Breast epithelium (tissue), 4 donors: ENCODE measurements at regions not wholly inside any gene's neighbourhood (a gene's known extent, or its start where the extent isn't known, plus 50 kb on each side); places are given as distances from the start of the nearest gene placed in this dataset.

ENCODE experiments used
- DNase-seq, 2 donors: peaks; one replicate each; pipeline ENCODE4 v3.0.0-alpha.2; 2019; ENCODE audit warnings: low spot score in 2 of 2
- H3K27ac ChIP-seq, 2 donors: fragments of 200-600 bp; sonication (generic) in 1 of 2; one replicate each; pipeline ENCODE4 v1.5.1; 2016 to 2019; ENCODE audit warnings: mild to moderate bottlenecking in 1 of 2
- H3K27me3 ChIP-seq, 2 donors: fragments of 200-600 bp; sonication (generic) in 1 of 2; one replicate each; pipeline versions ENCODE4 v1.5.1 to v1.6.0; 2017 to 2019; ENCODE audit warnings: control low read depth in 1 of 2, mild to moderate bottlenecking in 1 of 2
- H3K36me3 ChIP-seq: fragments of 200-600 bp; one replicate; pipeline ENCODE4 v1.5.1; 2019
- H3K4me1 ChIP-seq, 2 donors: fragments of 200-600 bp; sonication (generic); one replicate each; pipeline ENCODE4 v1.5.1; 2016 to 2019; ENCODE audit warnings: control low read depth in 1 of 2
- H3K4me3 ChIP-seq, 3 donors: fragments of 200-600 bp; sonication (generic); 1 replicate in 2 of 3; 2 replicates in 1 of 3; pipeline ENCODE4 v1.5.1; 2016 to 2019; ENCODE audit warnings: mild to moderate bottlenecking in 3 of 3, moderate library complexity in 2 of 3
- H3K9me3 ChIP-seq, 2 donors: fragments of 200-600 bp; sonication (generic) in 1 of 2; one replicate each; pipeline ENCODE4 v1.5.1; 2016 to 2019; ENCODE audit warnings: control low read depth in 1 of 2
- POLR2A ChIP-seq: fragments of 450-650 bp; IDR thresholded peaks from one replicate; pipeline ENCODE4 v1.6.1; 2016; ENCODE audit warnings: antibody characterized with exemption, mild to moderate bottlenecking, moderate library complexity
- POLR2AphosphoS5 ChIP-seq, 3 donors: sonication (generic); formaldehyde crosslinking; IDR thresholded peaks; one replicate each; pipeline ENCODE4 v1.6.1; 2017; ENCODE audit warnings: antibody characterized with exemption in 3 of 3
- intact Hi-C: fragments of 100-400 bp; cut with DNase I; formaldehyde crosslinking; loops from one replicate; pipeline ENCODE4 v1.15.1; 2023; ENCODE audit warnings: low total_unique reads
- TF ChIP-seq, protein P1 (sequence below), 3 donors: fragments of 450-650 bp; IDR thresholded peaks; one replicate each; pipeline ENCODE4 v1.5.1; 2016 to 2017; ENCODE audit warnings: antibody characterized with exemption in 3 of 3, mild to moderate bottlenecking in 3 of 3, moderate library complexity in 3 of 3

DNA sequence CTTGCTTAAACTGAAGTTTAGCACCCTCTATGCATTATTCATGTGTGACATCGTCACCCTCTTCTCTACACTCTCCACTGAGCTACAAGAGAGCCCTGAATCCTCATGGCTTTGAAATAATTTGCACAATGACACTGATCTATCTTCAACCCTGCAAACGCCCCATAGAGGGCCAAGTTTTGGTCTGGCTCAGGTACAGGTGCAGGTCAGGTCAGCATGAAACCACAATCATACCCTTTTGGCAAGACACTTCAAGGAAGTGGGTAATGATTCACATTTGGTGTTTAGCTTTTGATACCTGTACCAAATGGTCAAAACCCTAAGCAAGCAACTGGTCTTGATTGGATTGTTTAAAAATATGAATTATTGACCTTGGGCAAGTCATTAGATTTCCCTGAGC, 122.2 kb upstream of the CADM1 start:
- intact Hi-C loops = no loop called here
- no peaks in the 10 kb centered on the region for H3K4me1 ChIP-seq
- no peak for TF ChIP-seq POLR2A
- TF ChIP-seq POLR2AphosphoS5 (IDR thresholded peaks at IDR 0.05) = no peak
- TF ChIP-seq, protein P1, sequence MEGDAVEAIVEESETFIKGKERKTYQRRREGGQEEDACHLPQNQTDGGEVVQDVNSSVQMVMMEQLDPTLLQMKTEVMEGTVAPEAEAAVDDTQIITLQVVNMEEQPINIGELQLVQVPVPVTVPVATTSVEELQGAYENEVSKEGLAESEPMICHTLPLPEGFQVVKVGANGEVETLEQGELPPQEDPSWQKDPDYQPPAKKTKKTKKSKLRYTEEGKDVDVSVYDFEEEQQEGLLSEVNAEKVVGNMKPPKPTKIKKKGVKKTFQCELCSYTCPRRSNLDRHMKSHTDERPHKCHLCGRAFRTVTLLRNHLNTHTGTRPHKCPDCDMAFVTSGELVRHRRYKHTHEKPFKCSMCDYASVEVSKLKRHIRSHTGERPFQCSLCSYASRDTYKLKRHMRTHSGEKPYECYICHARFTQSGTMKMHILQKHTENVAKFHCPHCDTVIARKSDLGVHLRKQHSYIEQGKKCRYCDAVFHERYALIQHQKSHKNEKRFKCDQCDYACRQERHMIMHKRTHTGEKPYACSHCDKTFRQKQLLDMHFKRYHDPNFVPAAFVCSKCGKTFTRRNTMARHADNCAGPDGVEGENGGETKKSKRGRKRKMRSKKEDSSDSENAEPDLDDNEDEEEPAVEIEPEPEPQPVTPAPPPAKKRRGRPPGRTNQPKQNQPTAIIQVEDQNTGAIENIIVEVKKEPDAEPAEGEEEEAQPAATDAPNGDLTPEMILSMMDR (IDR thresholded peaks at IDR 0.05) = no peak
- no peaks in the 10 kb centered on the region for H3K36me3 ChIP-seq
- no peak overlapping the region for H3K4me3 ChIP-seq
- no peak for DNase-seq
- no peak overlapping the region for H3K27ac ChIP-seq
- no peaks in the 10 kb centered on the region for H3K27me3 ChIP-seq
- no peaks in the 10 kb centered on the region for H3K9me3 ChIP-seq

- H3K36me3 ChIP-seq = no peaks in the 10 kb centered on the region
- intact Hi-C loops = no loop called here
- TF ChIP-seq, protein P1 (IDR thresholded peaks at IDR 0.05) = no peak
- no peak for TF ChIP-seq POLR2AphosphoS5 (IDR thresholded peaks at IDR 0.05)
- TF ChIP-seq POLR2A = no peak
- no peak overlapping the region for H3K4me3 ChIP-seq
- no peak overlapping the region for H3K27ac ChIP-seq
- H3K9me3 ChIP-seq = no peaks in the 10 kb centered on the region
- DNase-seq = no peak
- no peaks in the 10 kb centered on the region for H3K4me1 ChIP-seq
- no peaks in the 10 kb centered on the region for H3K27me3 ChIP-seq
Measured at GRCh38 chr11:115625502-115625901, 121.3 kb upstream of the CADM1 start.

DNA sequence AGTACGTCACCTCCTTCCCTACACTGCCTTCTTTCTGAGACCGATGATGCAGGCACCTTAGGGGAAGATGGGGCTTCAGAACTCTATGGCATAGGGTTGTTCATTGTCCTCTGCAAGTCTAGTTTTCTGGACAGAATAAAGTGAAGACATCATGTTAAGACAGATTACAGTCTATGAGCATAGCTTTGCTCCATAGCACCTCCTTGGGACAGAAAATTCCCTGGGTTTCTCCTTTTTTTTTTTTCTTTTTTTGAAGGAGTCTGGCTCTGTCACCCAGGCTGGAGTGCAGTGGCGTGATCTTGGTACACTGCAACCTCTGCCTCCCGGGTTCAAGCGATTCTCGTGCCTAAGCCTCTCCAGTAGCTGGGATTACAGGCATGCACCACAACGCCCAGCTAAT, 119.8 kb upstream of the CADM1 start:
- no peaks in the 10 kb centered on the region for H3K36me3 ChIP-seq
- H3K4me3 ChIP-seq = no peak overlapping the region
- H3K27me3 ChIP-seq = no peaks in the 10 kb centered on the region
- intact Hi-C loops = loop anchor here (5.0 kb wide), 1 partner anchor 833 kb away; no protein-coding TSS in a partner anchor
- no peaks in the 10 kb centered on the region for H3K9me3 ChIP-seq
- H3K27ac ChIP-seq = no peak overlapping the region
- no peak for DNase-seq
- H3K4me1 ChIP-seq = no peaks in the 10 kb centered on the region
- TF ChIP-seq, protein P1 (IDR thresholded peaks at IDR 0.05) = no peak

- TF ChIP-seq POLR2AphosphoS5 (IDR thresholded peaks at IDR 0.05) (peak in 1 of 3 donors; percentile 83), POLR2A (no peak)
- intact Hi-C loops = loop anchor here (5.0 kb wide), 1 partner anchor 834 kb away; no protein-coding TSS in a partner anchor
- Histone ChIP-seq H3K27ac (no peak overlapping the region), H3K9me3 (no peaks in the 10 kb centered on the region), H3K36me3 (no peaks in the 10 kb centered on the region), H3K4me3 (no peak overlapping the region), H3K4me1 (no peaks in the 10 kb centered on the region), H3K27me3 (no peaks in the 10 kb centered on the region)
- DNase-seq = peak in 1 of 2 donors; percentile 45
Measured at GRCh38 chr11:115623021-115623451, 118.8 kb upstream of the CADM1 start.

GRCh38 chr11:115618428-115618827, 114.2 kb upstream of the CADM1 start:
- H3K36me3 ChIP-seq = no peaks in the 10 kb centered on the region

More at GRCh38 chr11:115618428-115618827, 114.2 kb upstream of the CADM1 start:
- intact Hi-C loops = no loop called here
- DNase-seq = no peak
- Histone ChIP-seq H3K27ac (no peak overlapping the region), H3K27me3 (no peaks in the 10 kb centered on the region), H3K4me3 (no peak overlapping the region), H3K4me1 (no peaks in the 10 kb centered on the region), H3K9me3 (no peaks in the 10 kb centered on the region)
- no peak for TF ChIP-seq POLR2AphosphoS5 (IDR thresholded peaks at IDR 0.05)
- TF ChIP-seq, protein P1 (IDR thresholded peaks at IDR 0.05) = no peak
- no peak for TF ChIP-seq POLR2A
